Gastrocnemius medialis (tissue), 4 donors: ENCODE measurements at regions not wholly inside any gene's neighbourhood (a gene's known extent, or its start where the extent isn't known, plus 50 kb on each side); places are given as distances from the start of the nearest gene placed in this dataset.

Experiments
- CTCF ChIP-seq, 5 experiments: fragments of 450-650 bp in 3 of 5; fragments of 200-600 bp in 2 of 5; sonication (generic) in 2 of 5; IDR thresholded peaks in 4 of 5; conservative IDR thresholded peaks in 1 of 5; 1 replicate in 4 of 5; 2 replicates in 1 of 5; pipeline ENCODE4 v1.5.1; 2016 to 2019; ENCODE audit warnings: antibody characterized with exemption in 5 of 5, mild to moderate bottlenecking in 3 of 5, moderate library complexity in 3 of 5
- POLR2A ChIP-seq, 2 donors: fragments of 450-650 bp; IDR thresholded peaks; one replicate each; pipeline ENCODE4 v1.6.1; 2017; ENCODE audit warnings: antibody characterized with exemption in 2 of 2, mild to moderate bottlenecking in 2 of 2, moderate library complexity in 2 of 2

GRCh38 chr13:107580741-107581412 lies 634.5 kb downstream of the LIG4 start:
- TF ChIP-seq CTCF (IDR thresholded peaks at IDR 0.05 in 4 of 5, conservative IDR thresholded peaks at IDR 0.05 in 1 of 5) (no peak), POLR2A (IDR thresholded peaks at IDR 0.05) (no peak)
